ENCODE measurements at regions not wholly inside any gene's neighbourhood (a gene's known extent, or its start where the extent isn't known, plus 50 kb on each side); places are given as distances from the start of the nearest gene placed in this dataset.

GRCh38 chrX:40484408-40485091 is 96.2 kb upstream of the ATP6AP2 start:
- DNase-seq: no peak

- no peak for DNase-seq
Measured at GRCh38 chrX:40483502-40483901, 97.3 kb upstream of the ATP6AP2 start.

- no peak for DNase-seq
Measured at GRCh38 chrX:40479777-40480318, 100.9 kb upstream of the ATP6AP2 start.

- DNase-seq: no peak
Measured at GRCh38 chrX:40478474-40479065, 102.2 kb upstream of the ATP6AP2 start.

GRCh38 chrX:40476958-40477357 is 103.8 kb upstream of the ATP6AP2 start:
- DNase-seq: no peak

GRCh38 chrX:40474645-40475044 is 106.1 kb upstream of the ATP6AP2 start:
- no peak for DNase-seq

- DNase-seq: no peak
Measured at GRCh38 chrX:40474205-40474626, 106.6 kb upstream of the ATP6AP2 start.

- DNase-seq: no peak
Measured at GRCh38 chrX:40473460-40474204, 107.1 kb upstream of the ATP6AP2 start.

GRCh38 chrX:40471965-40472648 is 108.7 kb upstream of the ATP6AP2 start:
- DNase-seq: no peak

GRCh38 chrX:40470830-40471429 is 109.8 kb upstream of the ATP6AP2 start:
- no peak for DNase-seq

GRCh38 chrX:40469316-40469715 is 111.5 kb upstream of the ATP6AP2 start:
- DNase-seq: no peak

GRCh38 chrX:40468033-40468846 is 112.5 kb upstream of the ATP6AP2 start:
- DNase-seq: no peak

GRCh38 chrX:40467454-40467853 is 113.3 kb upstream of the ATP6AP2 start:
- DNase-seq: no peak

GRCh38 chrX:40465735-40466551 is 114.8 kb upstream of the ATP6AP2 start:
- no peak for DNase-seq

- DNase-seq: no peak
Measured at GRCh38 chrX:40462795-40463194, 118.0 kb upstream of the ATP6AP2 start.

- DNase-seq: no peak
Measured at GRCh38 chrX:40460926-40461325, 119.8 kb upstream of the ATP6AP2 start.

- DNase-seq: no peak
Measured at GRCh38 chrX:40459571-40460158, 121.1 kb upstream of the ATP6AP2 start.

- DNase-seq: no peak
Measured at GRCh38 chrX:40457406-40457805, 123.4 kb upstream of the ATP6AP2 start.

- DNase-seq: no peak
Measured at GRCh38 chrX:40452031-40452430, 128.7 kb upstream of the ATP6AP2 start.

GRCh38 chrX:40449956-40450706 is 130.6 kb upstream of the ATP6AP2 start:
- no peak for DNase-seq

All from NCI-H187 treated with DMSO at 0.1 percent for 48 hours (cell line).